BLaER1 treated with 17β-estradiol and CSF1 and Interleukin-3, amounts not matched to agents 10 nM and 100 nM (cell line): ENCODE measurements at regions not wholly inside any gene's neighbourhood (a gene's known extent, or its start where the extent isn't known, plus 50 kb on each side); places are given as distances from the start of the nearest gene placed in this dataset.

Experiments used
- H3K27ac ChIP-seq, 11 experiments: shearing (Covaris generic); formaldehyde crosslinking; 2 replicates each; pipeline ENCODE4 v1.8.1; 2022
- H3K27me3 ChIP-seq, 11 experiments: shearing (Covaris generic); formaldehyde crosslinking; 2 replicates each; pipeline ENCODE4 v1.8.1; 2022
- H3K36me3 ChIP-seq, 11 experiments: shearing (Covaris generic); formaldehyde crosslinking; 2 replicates each; pipeline ENCODE4 v1.8.1; 2022
- H3K4me1 ChIP-seq, 10 experiments: shearing (Covaris generic); formaldehyde crosslinking; 2 replicates each; pipeline ENCODE4 v1.8.1; 2022
- H3K4me2 ChIP-seq, 11 experiments: shearing (Covaris generic); formaldehyde crosslinking; 2 replicates each; pipeline ENCODE4 v1.8.1; 2022
- H3K4me3 ChIP-seq, 10 experiments: shearing (Covaris generic); formaldehyde crosslinking; 2 replicates each; pipeline ENCODE4 v1.8.1; 2022
- H3K9ac ChIP-seq, 11 experiments: shearing (Covaris generic); formaldehyde crosslinking; 2 replicates each; pipeline ENCODE4 v1.8.1; 2022
- H3K9me3 ChIP-seq, 11 experiments: shearing (Covaris generic); formaldehyde crosslinking; replicated peaks in 1 of 11; 2 replicates each; pipeline ENCODE4 v1.8.1; 2022
- H4K20me1 ChIP-seq, 11 experiments: shearing (Covaris generic); formaldehyde crosslinking; 2 replicates each; pipeline ENCODE4 v1.8.1; 2022
- Cebpa-rat ChIP-seq, 11 experiments: shearing (Covaris generic); IDR thresholded peaks; 2 replicates each; pipeline ENCODE4 v1.8.1; 2022

- Histone ChIP-seq H3K4me3 (no peak overlapping the region), H3K4me1 (peaks cover 0 to 8% (median 0%) of the 10 kb centered on the region in 10 experiments; a peak in 2 of 20 replicates), H3K4me2 (0 out of 22 replicates have a peak overlapping the region, but pooled peaks of 3 of the 11 experiments have one; percentile 3 to 15 (median 9)), H3K9ac (no peak overlapping the region), H3K36me3 (no peaks in the 10 kb centered on the region), H3K27ac (no peak overlapping the region), H3K9me3 (peaks cover 0 to 13% (median 5%) of the 10 kb centered on the region in 11 experiments; a peak in 8 of 22 replicates), H4K20me1 (no peaks in the 10 kb centered on the region), H3K27me3 (no peaks in the 10 kb centered on the region)
- no peak for TF ChIP-seq Cebpa-rat (IDR thresholded peaks at IDR 0.05)
Observed at GRCh38 chr1:209219791-209220524, 363.6 kb upstream of the CAMK1G start.

- no peak overlapping the region for H3K9ac ChIP-seq
- peaks cover 0 to 8% (median 0%) of the 10 kb centered on the region in 10 experiments; a peak in 1 of 20 replicates for H3K4me1 ChIP-seq
- no peak overlapping the region for H3K27ac ChIP-seq
- H3K4me3 ChIP-seq, result no peak overlapping the region
- H3K4me2 ChIP-seq, result no peak overlapping the region
- H3K36me3 ChIP-seq, result no peaks in the 10 kb centered on the region
- H3K27me3 ChIP-seq, result no peaks in the 10 kb centered on the region
- H3K9me3 ChIP-seq, result no peaks in the 10 kb centered on the region
- H4K20me1 ChIP-seq, result no peaks in the 10 kb centered on the region
- no peak for TF ChIP-seq Cebpa-rat (IDR thresholded peaks at IDR 0.05)
Observed at GRCh38 chr1:209222826-209223225, 360.7 kb upstream of the CAMK1G start.

- Histone ChIP-seq H3K4me1 (peaks cover 0 to 8% (median 0%) of the 10 kb centered on the region in 10 experiments; a peak in 1 of 20 replicates), H3K9ac (no peak overlapping the region), H3K4me2 (peak overlapping the region in 2 of 11 experiments; percentile 32 to 65; a peak in 2 of 22 replicates), H3K36me3 (no peaks in the 10 kb centered on the region), H4K20me1 (no peaks in the 10 kb centered on the region), H3K27me3 (no peaks in the 10 kb centered on the region), H3K27ac (no peak overlapping the region), H3K4me3 (no peak overlapping the region), H3K9me3 (no peaks in the 10 kb centered on the region)
- no peak for TF ChIP-seq Cebpa-rat (IDR thresholded peaks at IDR 0.05)
Observed at GRCh38 chr1:209223791-209224190, 359.7 kb upstream of the CAMK1G start.

- Histone ChIP-seq H4K20me1 (no peaks in the 10 kb centered on the region), H3K9me3 (no peaks in the 10 kb centered on the region), H3K9ac (no peak overlapping the region), H3K27me3 (no peaks in the 10 kb centered on the region), H3K4me1 (peaks cover 0 to 6% (median 0%) of the 10 kb centered on the region in 10 experiments; a peak in 1 of 20 replicates), H3K36me3 (no peaks in the 10 kb centered on the region), H3K4me3 (no peak overlapping the region), H3K27ac (no peak overlapping the region), H3K4me2 (no peak overlapping the region)
- no peak for TF ChIP-seq Cebpa-rat (IDR thresholded peaks at IDR 0.05)
Observed at GRCh38 chr1:209224886-209225285, 358.6 kb upstream of the CAMK1G start.

GRCh38 chr1:209227171-209227570 is 356.3 kb upstream of the CAMK1G start:
- Histone ChIP-seq H3K4me3 (no peak overlapping the region), H3K9me3 (peaks cover 9 to 20% (median 14%) of the 10 kb centered on the region in 11 experiments; a peak in 21 of 22 replicates), H4K20me1 (no peaks in the 10 kb centered on the region), H3K27ac (no peak overlapping the region), H3K9ac (no peak overlapping the region), H3K27me3 (no peaks in the 10 kb centered on the region), H3K4me1 (no peaks in the 10 kb centered on the region), H3K4me2 (no peak overlapping the region), H3K36me3 (no peaks in the 10 kb centered on the region)
- TF ChIP-seq Cebpa-rat (IDR thresholded peaks at IDR 0.05), result no peak

- H3K4me1 ChIP-seq, result no peaks in the 10 kb centered on the region
- no peaks in the 10 kb centered on the region for H3K27me3 ChIP-seq
- no peak for TF ChIP-seq Cebpa-rat (IDR thresholded peaks at IDR 0.05)
- H3K9ac ChIP-seq, result no peak overlapping the region
- no peak overlapping the region for H3K4me3 ChIP-seq
- H3K27ac ChIP-seq, result no peak overlapping the region
- no peak overlapping the region for H3K4me2 ChIP-seq
- no peaks in the 10 kb centered on the region for H3K36me3 ChIP-seq
- peaks cover 9 to 25% (median 17%) of the 10 kb centered on the region in 11 experiments; a peak in 21 of 22 replicates for H3K9me3 ChIP-seq
- H4K20me1 ChIP-seq, result no peaks in the 10 kb centered on the region
Observed at GRCh38 chr1:209227941-209228340, 355.6 kb upstream of the CAMK1G start.

GRCh38 chr1:209229494-209230061 is 353.9 kb upstream of the CAMK1G start:
- Histone ChIP-seq H3K36me3 (no peaks in the 10 kb centered on the region), H3K4me3 (no peak overlapping the region), H4K20me1 (no peaks in the 10 kb centered on the region), H3K4me1 (no peaks in the 10 kb centered on the region), H3K4me2 (no peak overlapping the region), H3K27me3 (no peaks in the 10 kb centered on the region), H3K9ac (no peak overlapping the region), H3K27ac (no peak overlapping the region), H3K9me3 (peaks cover 9 to 25% (median 17%) of the 10 kb centered on the region in 11 experiments; a peak in 21 of 22 replicates)
- TF ChIP-seq Cebpa-rat (IDR thresholded peaks at IDR 0.05), result no peak

GRCh38 chr1:209230314-209230713 is 353.2 kb upstream of the CAMK1G start:
- Histone ChIP-seq H3K4me2 (no peak overlapping the region), H3K27me3 (no peaks in the 10 kb centered on the region), H3K27ac (no peak overlapping the region), H3K4me1 (no peaks in the 10 kb centered on the region), H3K36me3 (no peaks in the 10 kb centered on the region), H3K4me3 (no peak overlapping the region), H3K9me3 (peaks cover 9 to 25% (median 17%) of the 10 kb centered on the region in 11 experiments; a peak in 21 of 22 replicates), H3K9ac (no peak overlapping the region), H4K20me1 (no peaks in the 10 kb centered on the region)
- no peak for TF ChIP-seq Cebpa-rat (IDR thresholded peaks at IDR 0.05)

- no peak for TF ChIP-seq Cebpa-rat (IDR thresholded peaks at IDR 0.05)
Observed at GRCh38 chr1:209231476-209232156, 351.9 kb upstream of the CAMK1G start.

More at GRCh38 chr1:209231476-209232156, 351.9 kb upstream of the CAMK1G start:
- Histone ChIP-seq H4K20me1 (no peaks in the 10 kb centered on the region), H3K4me3 (no peak overlapping the region), H3K4me1 (no peaks in the 10 kb centered on the region), H3K36me3 (no peaks in the 10 kb centered on the region), H3K4me2 (no peak overlapping the region), H3K27ac (no peak overlapping the region), H3K9ac (no peak overlapping the region), H3K27me3 (no peaks in the 10 kb centered on the region), H3K9me3 (peaks cover 9 to 25% (median 17%) of the 10 kb centered on the region in 11 experiments; a peak in 21 of 22 replicates)
